Daoy (cell line): ENCODE measurements at regions not wholly inside any gene's neighbourhood (a gene's known extent, or its start where the extent isn't known, plus 50 kb on each side); places are given as distances from the start of the nearest gene placed in this dataset.

Experiments
- DNase-seq: peaks from one replicate; pipeline ENCODE4 v3.0.0-alpha.2; 2015; ENCODE audit warnings: low read depth

DNA sequence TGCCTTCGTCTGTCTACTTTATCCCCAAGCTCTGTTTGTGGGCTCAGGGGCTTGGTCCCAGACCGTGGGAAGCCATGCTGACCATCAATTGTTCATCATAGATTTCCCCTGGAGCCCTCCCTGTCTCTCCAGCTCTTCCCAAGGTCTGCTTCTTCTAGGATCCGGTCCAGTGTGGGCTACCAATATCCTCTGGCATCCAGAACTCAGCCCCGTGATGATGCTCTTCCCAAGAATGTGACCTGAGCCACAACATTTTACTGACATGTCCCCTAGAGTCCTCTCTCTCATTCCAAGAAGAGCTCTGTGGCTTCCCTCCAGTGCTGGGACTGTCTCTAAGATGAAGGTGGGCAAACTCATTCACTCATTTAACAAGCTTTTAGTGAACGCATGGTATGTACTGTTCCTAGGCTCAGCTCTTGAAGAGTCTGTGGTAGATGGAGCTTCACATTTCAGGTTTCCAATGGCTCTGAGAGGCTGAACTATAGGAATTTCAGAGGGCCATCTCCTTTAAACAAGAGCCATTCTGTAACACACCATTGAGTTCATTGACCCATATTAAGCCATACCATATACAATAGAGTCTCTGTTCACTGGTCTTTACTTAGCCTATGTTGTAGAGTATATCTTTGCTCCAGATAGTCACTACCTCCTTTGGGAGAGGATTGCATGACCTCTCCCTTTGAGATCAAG, 142.0 kb upstream of the APCDD1 start:
- DNase-seq = no peak

GRCh38 chr18:10313016-10313342, 141.5 kb upstream of the APCDD1 start:
- no peak for DNase-seq

GRCh38 chr18:10314066-10314465, 140.4 kb upstream of the APCDD1 start:
- no peak for DNase-seq

GRCh38 chr18:10315522-10315921, 138.9 kb upstream of the APCDD1 start:
- no peak for DNase-seq

DNA sequence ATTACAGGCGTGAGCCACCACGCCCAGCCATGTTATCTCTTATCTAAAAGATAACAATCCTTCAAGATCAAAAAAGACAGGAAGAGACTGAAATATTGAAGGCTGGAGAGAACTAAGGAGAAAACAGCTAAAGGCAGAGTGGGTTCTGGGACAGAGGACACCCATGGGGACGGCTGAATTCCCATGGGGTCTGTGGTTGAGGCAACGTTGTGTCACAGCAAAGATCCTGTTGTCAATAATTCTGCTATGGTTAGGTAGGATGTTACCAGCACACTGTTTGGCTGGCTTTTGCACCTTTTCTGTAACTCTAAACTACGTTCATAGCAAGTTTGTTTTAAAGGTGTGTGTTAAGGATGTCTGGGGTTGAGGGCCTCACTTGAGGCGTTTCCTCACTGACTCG, 137.7 kb upstream of the APCDD1 start:
- DNase-seq = no peak

DNA sequence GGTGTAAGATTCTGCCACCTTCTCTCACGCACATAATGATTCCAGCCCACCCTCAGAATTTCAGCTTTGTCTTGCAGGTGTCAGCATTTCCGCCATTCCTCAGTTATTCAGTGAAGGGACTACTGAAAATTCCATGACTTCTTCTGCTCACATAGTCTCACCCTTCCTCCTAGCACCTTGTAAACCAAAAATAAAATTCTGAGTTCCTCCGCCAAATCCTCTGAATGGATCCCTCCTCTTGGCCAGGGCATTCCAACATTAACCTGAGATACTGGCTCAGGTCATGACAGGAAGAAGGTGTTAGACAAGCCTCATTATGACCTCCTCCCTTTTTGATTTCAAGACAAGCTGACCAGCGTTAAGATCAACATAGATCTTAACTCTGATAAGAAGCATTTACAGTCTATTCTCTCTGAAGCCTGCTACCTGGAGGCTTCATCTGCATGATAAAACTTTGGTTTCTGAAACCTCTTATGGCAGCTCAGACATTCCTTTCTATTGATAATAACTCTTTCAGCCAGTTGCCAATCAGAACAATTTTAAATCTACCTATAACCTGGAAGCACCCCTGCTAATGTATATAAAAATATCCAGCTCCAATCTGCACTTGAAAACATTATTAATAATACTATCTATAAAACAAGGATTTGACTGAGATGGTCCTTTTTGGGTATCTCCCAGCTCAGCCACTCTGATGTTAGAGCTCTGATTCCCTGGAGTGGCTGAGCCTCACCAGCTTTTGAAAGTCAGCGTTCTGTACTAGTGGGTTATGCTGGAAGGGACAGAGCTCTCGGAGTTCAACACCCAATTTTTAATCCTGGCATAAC, 136.4 kb upstream of the APCDD1 start:
- DNase-seq = no peak

DNA sequence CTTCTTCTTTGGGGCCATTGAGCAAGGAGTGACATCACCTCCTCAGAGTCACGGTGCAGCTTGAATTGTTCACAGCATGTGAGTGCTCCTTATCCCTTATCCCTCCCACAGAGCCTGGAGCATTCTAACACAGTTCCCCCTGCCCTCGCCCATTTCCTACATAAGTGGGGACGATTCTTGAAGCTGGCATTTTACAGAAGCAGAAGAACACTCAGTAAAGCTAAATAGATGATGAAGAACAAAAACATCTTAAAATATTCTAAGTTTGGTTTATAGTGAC, 135.8 kb upstream of the APCDD1 start:
- DNase-seq = no peak

- DNase-seq = no peak
Measured at GRCh38 chr18:10319026-10319425, 135.4 kb upstream of the APCDD1 start.

- no peak for DNase-seq
Measured at GRCh38 chr18:10319914-10320600, 134.4 kb upstream of the APCDD1 start.

DNA sequence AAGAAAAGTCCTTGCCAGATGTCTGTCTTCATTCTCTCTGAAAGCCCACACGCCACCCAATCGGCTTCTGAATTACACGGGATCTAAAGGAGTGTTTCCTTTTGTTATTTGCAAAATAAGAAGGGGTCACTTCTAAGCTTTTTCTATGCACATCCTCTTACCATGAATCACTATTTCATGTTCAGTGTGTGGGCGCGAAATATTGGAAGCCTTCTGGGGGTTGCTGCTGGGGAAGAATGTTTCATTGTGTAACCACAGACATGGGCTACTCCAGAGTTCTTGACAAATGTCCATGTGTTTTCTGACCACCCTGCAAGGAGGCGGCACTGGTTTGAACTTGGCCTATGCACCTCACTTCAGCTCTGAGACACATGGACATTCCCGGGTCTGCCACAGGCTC, 133.6 kb upstream of the APCDD1 start:
- DNase-seq = no peak

DNA sequence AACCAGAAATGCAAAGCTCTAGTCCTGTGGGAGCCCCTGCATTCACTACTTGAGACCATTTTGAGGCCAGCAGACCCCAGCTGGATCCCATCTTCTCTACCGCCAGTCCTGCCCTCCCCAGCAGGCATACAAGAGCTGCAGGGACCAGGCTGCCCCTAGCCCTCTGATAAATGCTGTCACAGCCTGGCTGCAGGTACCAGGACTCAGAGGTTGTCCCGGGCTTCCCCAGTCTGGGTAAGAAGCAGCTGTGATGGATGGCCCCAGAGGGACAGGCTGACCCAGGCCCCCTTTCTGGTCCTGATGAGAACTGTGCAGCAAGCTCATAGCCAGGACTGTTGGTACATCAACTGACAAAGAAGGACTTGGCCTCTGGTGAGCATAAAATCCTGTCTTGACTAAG, 132.9 kb upstream of the APCDD1 start:
- DNase-seq = no peak

- DNase-seq = no peak
Measured at GRCh38 chr18:10322004-10322403, 132.4 kb upstream of the APCDD1 start.

DNA sequence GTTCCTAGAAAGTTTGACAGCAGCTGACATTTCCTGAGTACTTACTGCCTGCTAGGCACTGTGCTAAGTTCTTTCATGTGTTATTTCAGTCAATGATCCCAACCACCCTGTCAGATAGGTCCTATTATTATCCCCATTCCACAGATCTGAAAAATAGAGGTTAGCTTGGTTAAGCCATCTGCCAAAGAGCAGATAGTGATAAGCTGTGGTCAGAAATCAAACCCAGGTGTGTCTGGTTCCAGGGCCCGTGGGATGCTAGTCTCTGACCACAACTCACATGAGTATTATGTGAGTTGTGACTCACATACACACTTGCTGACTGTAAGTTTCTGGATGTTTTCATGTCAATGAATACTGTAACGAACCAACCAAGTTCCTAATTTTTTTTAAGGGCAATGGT, 132.0 kb upstream of the APCDD1 start:
- no peak for DNase-seq

DNA sequence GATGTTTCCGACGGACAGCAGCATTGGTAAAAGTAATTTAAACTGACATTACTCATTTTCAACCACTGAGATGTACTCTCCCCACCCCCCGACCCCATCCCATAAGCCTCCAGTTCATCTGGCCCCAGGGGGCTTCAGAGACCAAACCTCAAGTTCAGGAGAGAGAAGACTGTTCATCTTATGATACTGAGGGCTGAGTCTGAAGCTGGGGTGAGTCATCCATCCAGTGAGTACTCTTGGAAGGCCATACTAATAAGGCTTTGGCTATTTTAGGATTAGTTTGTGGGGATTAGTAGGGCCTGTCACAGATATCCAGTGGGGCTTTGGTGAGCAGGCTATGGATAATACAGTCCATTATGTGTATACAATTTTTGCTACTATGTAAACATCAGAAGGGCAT, 125.3 kb upstream of the APCDD1 start:
- DNase-seq = no peak

DNA sequence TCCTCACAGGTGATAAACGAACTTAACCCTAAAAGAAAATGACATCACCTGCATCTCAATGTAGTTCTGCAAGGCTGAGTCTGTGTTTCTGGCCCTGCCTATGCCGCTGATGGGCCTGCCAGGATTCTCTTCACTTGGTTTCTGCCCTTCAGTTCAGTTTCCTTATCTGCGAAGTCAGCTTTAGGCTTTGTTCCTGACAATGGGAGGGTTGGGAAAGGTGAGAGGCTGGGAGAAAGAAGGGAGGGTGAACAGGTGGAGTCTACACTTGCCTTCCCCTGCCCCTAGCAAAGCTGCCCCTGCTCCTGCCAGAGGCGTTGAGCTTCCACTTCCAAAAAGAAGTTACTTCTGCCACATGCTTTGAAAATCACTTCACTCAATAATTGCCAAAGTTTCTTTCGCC, 124.0 kb upstream of the APCDD1 start:
- DNase-seq = no peak

DNA sequence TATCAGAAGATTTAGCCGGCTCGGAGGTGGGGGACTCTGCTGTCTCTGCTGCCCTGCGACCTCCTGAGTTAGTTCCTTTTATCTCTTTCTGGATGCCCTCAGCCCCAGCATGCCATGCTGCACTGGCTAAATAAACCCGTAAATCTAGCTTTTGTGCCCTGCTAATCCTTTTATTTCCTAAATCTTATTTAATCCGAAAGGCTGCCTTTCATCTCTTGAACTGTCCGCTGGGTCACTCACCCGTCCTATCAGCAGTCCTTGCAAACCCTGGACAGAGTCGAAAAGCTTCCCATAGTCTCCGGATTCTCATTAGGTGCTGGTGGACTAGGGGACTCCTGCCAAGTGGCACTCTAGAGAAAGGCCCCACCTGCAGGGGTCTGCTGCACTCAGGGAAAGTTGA, 122.0 kb upstream of the APCDD1 start:
- no peak for DNase-seq

DNA sequence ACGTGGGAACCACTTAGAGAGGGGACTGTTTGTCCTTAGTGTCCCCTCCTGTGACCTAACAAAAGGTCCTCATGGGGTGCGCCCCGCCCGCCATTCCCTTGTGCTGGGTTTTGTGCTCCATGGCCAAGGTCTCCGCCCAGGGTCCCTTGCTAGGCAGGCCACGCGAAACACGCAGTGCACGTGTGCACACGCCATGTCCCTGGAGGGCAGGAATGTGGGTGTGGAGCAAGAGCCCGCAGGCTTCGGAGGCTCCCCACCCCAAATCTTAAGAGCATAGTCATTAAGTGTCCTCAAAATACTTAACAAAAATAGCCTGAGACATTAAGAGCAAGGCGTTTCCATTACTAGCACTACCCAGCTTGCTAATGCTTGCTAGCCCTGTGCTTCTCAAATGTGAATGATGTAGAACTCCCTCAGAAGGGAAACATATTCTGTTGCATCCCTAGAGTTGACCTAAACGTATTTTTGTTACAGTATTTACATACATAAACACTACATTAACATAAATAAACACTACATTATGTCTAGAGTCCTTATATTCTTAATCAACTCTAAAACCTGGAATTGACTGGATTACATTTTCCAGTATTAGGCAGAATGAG, 117.6 kb upstream of the APCDD1 start:
- DNase-seq = no peak

DNA sequence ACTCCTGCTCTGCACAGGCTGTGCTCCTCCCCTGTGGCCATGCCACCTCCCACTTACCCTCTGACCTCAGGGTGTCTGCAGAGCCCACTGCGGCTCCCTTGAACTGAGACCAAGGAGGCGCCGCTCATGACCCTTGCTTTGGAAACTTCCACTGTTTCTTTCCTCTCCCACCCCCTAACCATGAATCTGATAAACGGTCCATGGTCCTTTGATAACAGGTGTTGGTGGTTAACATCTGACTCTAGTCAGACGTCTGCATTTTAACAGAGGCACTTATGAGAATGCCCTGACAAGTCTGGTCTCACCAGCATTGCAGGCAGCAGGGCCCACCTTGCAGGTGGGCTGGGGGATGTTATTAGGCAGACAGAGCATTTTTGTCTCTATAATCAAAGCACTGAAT, 113.6 kb upstream of the APCDD1 start:
- no peak for DNase-seq

DNA sequence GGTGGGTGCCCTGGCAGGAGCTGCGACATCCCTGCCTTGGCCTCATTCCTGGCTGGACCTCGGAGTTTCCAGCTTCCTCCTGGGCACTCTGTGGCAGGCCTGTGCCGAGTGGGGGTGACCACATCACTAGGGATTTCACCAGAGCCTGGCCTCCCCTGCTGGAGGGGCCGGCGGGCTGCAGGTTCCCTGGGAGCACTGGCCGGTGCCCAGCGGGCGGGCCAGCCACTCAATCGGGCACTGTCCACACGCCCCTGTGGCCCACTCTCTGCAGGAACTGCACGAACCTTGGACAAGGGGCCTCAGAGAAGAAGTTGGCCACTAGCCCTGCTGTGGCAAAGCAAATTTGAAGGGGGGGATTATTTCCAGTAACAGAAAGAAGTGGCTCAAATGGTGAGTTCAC, 110.7 kb upstream of the APCDD1 start:
- DNase-seq = no peak

DNA sequence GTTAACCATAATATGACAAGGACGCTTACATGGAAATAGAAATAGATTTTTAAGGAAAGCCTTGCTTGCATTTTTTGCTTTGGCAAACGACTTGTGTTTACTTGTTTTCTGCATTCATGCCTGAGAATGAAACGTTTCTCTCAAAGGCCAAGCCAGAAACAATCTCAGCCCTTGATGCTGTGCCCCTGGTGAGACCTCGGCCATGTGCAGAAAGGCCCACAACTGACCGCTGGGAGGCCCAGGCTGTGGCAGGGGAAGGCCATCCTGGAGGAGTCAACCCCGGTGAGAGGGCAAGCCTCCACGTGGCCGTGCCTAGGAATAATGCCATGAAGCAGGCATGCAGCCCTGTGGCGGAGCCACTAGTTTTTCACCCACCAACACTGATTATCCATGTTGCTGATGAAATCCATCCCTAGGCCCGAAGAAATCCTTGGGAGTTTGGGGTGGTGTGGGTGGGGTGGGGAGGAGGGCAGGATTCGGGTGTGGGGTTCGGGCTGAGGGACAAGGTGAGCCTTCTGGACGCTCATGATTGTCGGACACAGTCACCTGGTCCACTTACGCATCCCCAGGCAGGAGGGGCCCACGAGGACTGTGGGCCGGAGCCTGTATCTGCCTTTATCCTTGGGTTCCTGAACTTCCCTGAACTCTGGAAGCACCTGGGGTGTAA, 107.6 kb upstream of the APCDD1 start:
- no peak for DNase-seq

DNA sequence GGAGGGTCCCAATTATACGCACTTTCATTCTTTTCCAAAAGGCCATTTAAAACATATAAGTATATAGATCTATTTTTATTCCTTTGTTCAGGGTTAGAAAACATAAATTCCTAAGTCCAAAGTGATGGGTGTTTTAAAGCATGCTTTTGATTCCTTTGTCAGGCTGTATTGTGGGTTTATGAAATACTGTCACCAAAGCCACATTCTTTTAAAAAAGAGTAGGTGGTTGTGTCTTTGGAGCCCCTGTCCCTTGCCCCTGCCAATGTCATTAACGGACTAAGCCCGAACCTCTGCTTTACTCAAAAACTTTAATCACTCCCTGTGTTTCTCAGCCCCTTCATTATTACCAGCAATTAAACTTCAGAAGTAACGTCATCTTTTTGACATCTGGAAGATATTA, 104.9 kb upstream of the APCDD1 start:
- no peak for DNase-seq

GRCh38 chr18:10350661-10351060, 103.8 kb upstream of the APCDD1 start:
- no peak for DNase-seq
